MM.1S (cell line): ENCODE measurements at regions not wholly inside any gene's neighbourhood (a gene's known extent, or its start where the extent isn't known, plus 50 kb on each side); places are given as distances from the start of the nearest gene placed in this dataset.

Experiments
- DNase-seq: peaks from one replicate; pipeline ENCODE4 v3.0.0-alpha.2; 2015
- H2AFZ ChIP-seq: fragments of 300-600 bp; sonication (generic); 2 replicates; pipeline ENCODE4 v1.6.0; 2016; ENCODE audit warnings: antibody characterized with exemption, low read length
- H3F3A ChIP-seq: fragments of 300-600 bp; sonication (generic); 2 replicates; pipeline ENCODE4 v1.6.1; 2016; ENCODE audit warnings: mild to moderate bottlenecking, antibody characterized with exemption, low read length, moderate library complexity, mixed read lengths; ENCODE audit not compliant: insufficient read depth
- H3K27ac ChIP-seq: fragments of 300-600 bp; sonication (generic); 2 replicates; pipeline ENCODE4 v1.5.1; 2016; ENCODE audit warnings: mild to moderate bottlenecking, low read length
- H3K27me3 ChIP-seq: fragments of 300-600 bp; sonication (generic); replicated peaks from 2 replicates; pipeline ENCODE4 v1.6.0; 2016; ENCODE audit warnings: low read length; ENCODE audit not compliant: insufficient read depth
- H3K36me3 ChIP-seq: fragments of 300-600 bp; sonication (generic); replicated peaks from 2 replicates; pipeline ENCODE4 v1.6.1; 2016; ENCODE audit warnings: mild to moderate bottlenecking, low read length, mixed read lengths; ENCODE audit not compliant: insufficient read depth
- H3K4me1 ChIP-seq: fragments of 300-600 bp; sonication (generic); 2 replicates; pipeline ENCODE4 v1.6.1; 2016; ENCODE audit warnings: low read length, mixed read lengths
- H3K4me2 ChIP-seq: fragments of 300-600 bp; sonication (generic); 2 replicates; pipeline ENCODE4 v1.6.0; 2016; ENCODE audit warnings: low read depth, low read length
- H3K4me3 ChIP-seq: fragments of 300-600 bp; sonication (generic); 2 replicates; pipeline ENCODE4 v1.5.1; 2016; ENCODE audit warnings: low read length, mixed read lengths
- H3K79me2 ChIP-seq: fragments of 300-600 bp; sonication (generic); 2 replicates; pipeline ENCODE4 v1.6.1; 2016; ENCODE audit warnings: mixed run types, low read length, mixed read lengths
- H3K9ac ChIP-seq: fragments of 300-600 bp; sonication (generic); 2 replicates; pipeline ENCODE4 v1.6.1; 2016; ENCODE audit warnings: low read length, mixed read lengths
- H3K9me2 ChIP-seq: fragments of 300-600 bp; sonication (generic); replicated peaks from 2 replicates; pipeline ENCODE4 v1.6.1; 2016; ENCODE audit warnings: mild to moderate bottlenecking, low read length, mixed read lengths; ENCODE audit not compliant: insufficient read depth
- H3K9me3 ChIP-seq: fragments of 300-600 bp; sonication (generic); replicated peaks from 2 replicates; pipeline ENCODE4 v1.6.1; 2016; ENCODE audit warnings: mild to moderate bottlenecking, low read length, mixed read lengths; ENCODE audit not compliant: insufficient read depth
- H4K20me1 ChIP-seq: fragments of 300-600 bp; sonication (generic); 2 replicates; pipeline ENCODE4 v1.6.1; 2016; ENCODE audit warnings: mild to moderate bottlenecking, low read length, moderate library complexity, mixed read lengths; ENCODE audit not compliant: insufficient read depth
- CTCF ChIP-seq: fragments of 300-600 bp; sonication (generic); IDR thresholded peaks from 2 replicates; pipeline ENCODE4 v1.5.1; 2016; ENCODE audit warnings: antibody characterized with exemption, low read length, mixed read lengths
- EZH2 ChIP-seq: fragments of 300-600 bp; sonication (generic); optimal IDR thresholded peaks from 2 replicates; pipeline ENCODE3; 2017; ENCODE audit warnings: low read depth, mild to moderate bottlenecking, antibody characterized with exemption, low read length, mixed read lengths
- EZH2phosphoT487 ChIP-seq: fragments of 300-600 bp; sonication (generic); IDR thresholded peaks from 2 replicates; pipeline ENCODE4 v1.6.1; 2018; ENCODE audit warnings: antibody characterized with exemption, low read length

GRCh38 chr6:147891671-147892070 is 383.2 kb downstream of the SAMD5 start:
- H4K20me1 ChIP-seq: no peaks in the 10 kb centered on the region
- no peak overlapping the region for H3K9ac ChIP-seq
- no peak overlapping the region for H3K4me2 ChIP-seq
- H3K79me2 ChIP-seq: no peaks in the 10 kb centered on the region
- no peaks in the 10 kb centered on the region for H3F3A ChIP-seq
- H3K9me3 ChIP-seq: no peaks in the 10 kb centered on the region
- no peak overlapping the region for H3K27ac ChIP-seq
- H3K4me3 ChIP-seq: no peak overlapping the region
- no peaks in the 10 kb centered on the region for H3K9me2 ChIP-seq
- H2AFZ ChIP-seq: no peak overlapping the region
- DNase-seq: no peak
- no peaks in the 10 kb centered on the region for H3K4me1 ChIP-seq
- H3K27me3 ChIP-seq: no peaks in the 10 kb centered on the region
- no peak for TF ChIP-seq CTCF
- no peak for TF ChIP-seq EZH2phosphoT487
- no peak for TF ChIP-seq EZH2
- H3K36me3 ChIP-seq: no peaks in the 10 kb centered on the region

DNA sequence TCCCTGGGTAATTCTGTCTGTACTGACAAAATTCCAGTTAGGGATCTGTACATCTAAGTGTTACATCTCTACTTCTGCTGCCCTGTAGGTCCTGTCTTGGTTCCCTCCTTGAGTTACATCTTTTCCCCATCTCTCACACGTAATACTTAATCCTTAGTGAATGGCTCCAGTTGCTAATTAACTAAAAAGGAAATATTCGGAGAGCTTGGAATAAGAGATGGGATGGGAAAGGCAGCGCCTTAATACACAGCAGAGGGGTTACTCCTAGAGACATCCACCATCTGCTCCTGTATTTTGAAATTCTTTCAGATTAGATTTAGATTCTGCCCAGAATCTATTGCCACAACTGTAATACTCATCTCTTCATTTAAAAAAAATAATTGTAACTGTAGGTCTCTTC is 384.0 kb downstream of the SAMD5 start:
- H3K9ac ChIP-seq: no peak overlapping the region
- no peak overlapping the region for H2AFZ ChIP-seq
- no peaks in the 10 kb centered on the region for H3K79me2 ChIP-seq
- DNase-seq: no peak
- no peak overlapping the region for H3K27ac ChIP-seq
- no peaks in the 10 kb centered on the region for H3K4me1 ChIP-seq
- H3K4me3 ChIP-seq: no peak overlapping the region
- no peaks in the 10 kb centered on the region for H3K9me2 ChIP-seq
- H3K36me3 ChIP-seq: no peaks in the 10 kb centered on the region
- H3K9me3 ChIP-seq: no peaks in the 10 kb centered on the region
- no peaks in the 10 kb centered on the region for H4K20me1 ChIP-seq
- no peaks in the 10 kb centered on the region for H3K27me3 ChIP-seq
- no peaks in the 10 kb centered on the region for H3F3A ChIP-seq
- TF ChIP-seq EZH2 (no peak), EZH2phosphoT487 (no peak), CTCF (no peak)
- H3K4me2 ChIP-seq: no peak overlapping the region

DNA sequence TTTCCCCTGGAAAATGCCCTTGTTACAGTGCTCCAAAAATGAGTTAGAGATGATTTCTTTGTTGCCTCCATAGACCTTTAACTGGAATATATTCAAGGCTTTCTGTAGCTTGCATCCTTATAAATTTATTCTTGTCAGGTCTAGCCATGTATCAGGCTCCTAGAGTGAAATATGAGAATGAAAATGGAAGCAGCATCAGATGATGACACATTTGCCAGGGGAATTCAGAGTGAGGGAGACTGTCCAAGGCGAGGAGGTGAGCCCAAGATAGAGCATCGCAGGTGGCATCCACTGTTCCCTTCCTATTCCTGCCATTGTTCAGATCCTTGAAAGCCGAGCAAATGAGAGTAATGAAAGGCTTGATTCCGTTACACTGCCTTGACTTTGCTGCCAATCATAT is 386.8 kb downstream of the SAMD5 start:
- H3K9ac ChIP-seq: no peak overlapping the region

More for the DNA sequence above, 386.8 kb downstream of the SAMD5 start:
- no peaks in the 10 kb centered on the region for H3K9me2 ChIP-seq
- DNase-seq: no peak
- no peaks in the 10 kb centered on the region for H3K36me3 ChIP-seq
- H3F3A ChIP-seq: no peaks in the 10 kb centered on the region
- TF ChIP-seq CTCF (no peak), EZH2phosphoT487 (no peak), EZH2 (no peak)
- H3K4me2 ChIP-seq: no peak overlapping the region
- no peaks in the 10 kb centered on the region for H3K4me1 ChIP-seq
- no peaks in the 10 kb centered on the region for H3K27me3 ChIP-seq
- no peak overlapping the region for H3K27ac ChIP-seq
- H2AFZ ChIP-seq: no peak overlapping the region
- no peaks in the 10 kb centered on the region for H3K9me3 ChIP-seq
- H3K79me2 ChIP-seq: no peaks in the 10 kb centered on the region
- H3K4me3 ChIP-seq: no peak overlapping the region
- H4K20me1 ChIP-seq: no peaks in the 10 kb centered on the region
